H1 (cell line): ENCODE measurements at regions not wholly inside any gene's neighbourhood (a gene's known extent, or its start where the extent isn't known, plus 50 kb on each side); places are given as distances from the start of the nearest gene placed in this dataset.

Experiments used
- CTCF ChIA-PET: fragments of 300-600 bp; sonication (Branson Sonifier 250); formaldehyde crosslinking; loops from one replicate; lab custom pipeline; 2021; ENCODE audit not compliant: partially characterized antibody; lab: Charles Lee
- POLR2A ChIA-PET: fragments of 300-600 bp; sonication (Branson Sonifier 250); formaldehyde crosslinking; loops from one replicate; lab custom pipeline; 2021; ENCODE audit warnings: inconsistent platforms; ENCODE audit not compliant: partially characterized antibody; lab: Charles Lee
- DNase-seq, 2 experiments: peaks; one replicate each; pipeline versions ENCODE4 v3.0.0 to v3.0.0-alpha.2; 2010 to 2022; ENCODE audit warnings: low spot score in 2 of 2, low read depth in 1 of 2, mixed read lengths in 1 of 2
- FAIRE-seq: peaks from 2 replicates; lab custom pipeline; 2011; peaks lifted over from hg19 to GRCh38; lab: Jason Lieb, UNC
- H2AFZ ChIP-seq: 2 replicates; pipeline ENCODE4 v1.8.1; 2012; ENCODE audit warnings: low read length, inconsistent platforms
- H2AK5ac ChIP-seq: 2 replicates; pipeline ENCODE4 v1.6.1; 2013; ENCODE audit warnings: low read depth, low read length
- H2BK120ac ChIP-seq: replicated peaks from 2 replicates; pipeline ENCODE3; 2013; ENCODE audit warnings: low read depth, low read length, inconsistent platforms
- H2BK12ac ChIP-seq: 2 replicates; pipeline ENCODE4 v1.6.1; 2013; ENCODE audit warnings: low read depth, low read length
- H2BK15ac ChIP-seq: 2 replicates; pipeline ENCODE4 v1.6.1; 2013; ENCODE audit warnings: low read length
- H2BK20ac ChIP-seq: 2 replicates; pipeline ENCODE4 v1.6.1; 2013; ENCODE audit warnings: low read length
- H2BK5ac ChIP-seq: 2 replicates; pipeline ENCODE4 v1.6.1; 2013; ENCODE audit warnings: low read depth, low read length
- H3K14ac ChIP-seq: 2 replicates; pipeline ENCODE4 v1.6.1; 2013; ENCODE audit warnings: inconsistent platforms; ENCODE audit not compliant: insufficient read length
- H3K18ac ChIP-seq: 2 replicates; pipeline ENCODE4 v1.6.1; 2013; ENCODE audit warnings: low read length; ENCODE audit errors: extremely low read depth
- H3K23ac ChIP-seq: 2 replicates; pipeline ENCODE4 v1.6.1; 2013; ENCODE audit warnings: inconsistent platforms; ENCODE audit not compliant: insufficient read length
- H3K23me2 ChIP-seq: 2 replicates; pipeline ENCODE4 v1.6.1; 2013; ENCODE audit warnings: low read depth, low read length
- H3K27ac ChIP-seq: 2 replicates; pipeline ENCODE4 v1.6.1; 2011; ENCODE audit warnings: low read depth, low read length, inconsistent platforms
- H3K27me3 ChIP-seq, 4 experiments: replicated peaks in 1 of 4; 1 replicate in 1 of 4; 2 replicates in 3 of 4; pipeline versions ENCODE4 v1.6.1 to v1.8.1; 2011 to 2013; ENCODE audit warnings: low read length in 3 of 4, mild to moderate bottlenecking in 3 of 4, inconsistent platforms in 2 of 4, mixed read lengths in 2 of 4, moderate library complexity in 1 of 4; ENCODE audit not compliant: control insufficient read depth in 3 of 4, insufficient read depth in 3 of 4; ENCODE audit errors: extremely low read depth in 1 of 4
- H3K36me3 ChIP-seq, 4 experiments: 2 replicates each; pipeline versions ENCODE4 v1.6.1 to v1.8.1; 2011 to 2013; ENCODE audit warnings: mild to moderate bottlenecking in 4 of 4, low read length in 3 of 4, moderate library complexity in 2 of 4, control low read depth in 1 of 4, inconsistent platforms in 1 of 4; ENCODE audit not compliant: insufficient read depth in 4 of 4, control insufficient read depth in 2 of 4
- H3K4ac ChIP-seq: replicated peaks from 2 replicates; pipeline ENCODE3; 2013; ENCODE audit warnings: low read length, low read depth, mixed read lengths, inconsistent platforms; ENCODE audit not compliant: insufficient read length
- H3K4me1 ChIP-seq, 4 experiments: replicated peaks in 1 of 4; 1 replicate in 1 of 4; 2 replicates in 3 of 4; pipeline versions ENCODE4 v1.6.1 to v1.8.1; 2011 to 2013; ENCODE audit warnings: low read length in 3 of 4, inconsistent platforms in 2 of 4, mixed read lengths in 1 of 4; ENCODE audit not compliant: insufficient read depth in 4 of 4, control insufficient read depth in 3 of 4
- H3K4me2 ChIP-seq, 2 experiments: 2 replicates each; pipeline versions ENCODE4 v1.6.1 to v1.8.1; 2011 to 2013; ENCODE audit warnings: low read depth in 2 of 2, low read length in 2 of 2, control low read depth in 1 of 2, inconsistent platforms in 1 of 2, mild to moderate bottlenecking in 1 of 2; ENCODE audit not compliant: insufficient read depth in 1 of 2
- H3K4me3 ChIP-seq, 4 experiments: fragments of 200-600, 300-600 bp in 1 of 4; sonication (generic), shearing (Covaris generic), sonication (Bioruptor Twin) in 1 of 4; 2 replicates each; pipeline versions ENCODE4 v1.5.1 to v1.8.1; 2011 to 2016; ENCODE audit warnings: low read length in 4 of 4, low read depth in 3 of 4, control low read depth in 2 of 4, inconsistent platforms in 2 of 4, mild to moderate bottlenecking in 2 of 4, mixed read lengths in 1 of 4, moderate library complexity in 1 of 4; ENCODE audit not compliant: insufficient read depth in 2 of 4; ENCODE audit errors: extremely low read depth in 1 of 4
- H3K56ac ChIP-seq: replicated peaks from 2 replicates; pipeline ENCODE3; 2013; ENCODE audit warnings: low read depth, mild to moderate bottlenecking, mixed read lengths, low read length, inconsistent platforms; ENCODE audit not compliant: insufficient read length
- H3K79me1 ChIP-seq: 2 replicates; pipeline ENCODE4 v1.6.1; 2013; ENCODE audit warnings: low read depth, low read length, control low read depth
- H3K79me2 ChIP-seq, 2 experiments: 2 replicates each; pipeline versions ENCODE4 v1.6.1 to v1.8.1; 2012 to 2013; ENCODE audit warnings: low read length in 2 of 2, mild to moderate bottlenecking in 2 of 2, inconsistent platforms in 1 of 2; ENCODE audit not compliant: insufficient read depth in 2 of 2, control insufficient read depth in 1 of 2
- H3K9ac ChIP-seq, 4 experiments: replicated peaks in 1 of 4; 1 replicate in 1 of 4; 2 replicates in 3 of 4; pipeline versions ENCODE4 v1.6.1 to v1.8.1; 2011 to 2013; ENCODE audit warnings: low read depth in 3 of 4, low read length in 3 of 4, control low read depth in 2 of 4, mild to moderate bottlenecking in 2 of 4, moderate library complexity in 2 of 4, inconsistent platforms in 1 of 4; ENCODE audit errors: extremely low read depth in 1 of 4
- H3K9me3 ChIP-seq, 2 experiments: 2 replicates each; pipeline versions ENCODE4 v1.6.1 to v1.8.1; 2012 to 2013; ENCODE audit warnings: mild to moderate bottlenecking in 2 of 2, moderate library complexity in 2 of 2, control low read depth in 1 of 2, inconsistent platforms in 1 of 2, low read depth in 1 of 2, low read length in 1 of 2, mixed read lengths in 1 of 2; ENCODE audit not compliant: insufficient read depth in 2 of 2
- H4K20me1 ChIP-seq, 2 experiments: replicated peaks in 1 of 2; 2 replicates each; pipeline versions ENCODE3 to v1.8.1; 2011 to 2013; ENCODE audit warnings: inconsistent platforms in 2 of 2, low read length in 2 of 2, mild to moderate bottlenecking in 1 of 2; ENCODE audit not compliant: insufficient read depth in 2 of 2, control insufficient read depth in 1 of 2
- H4K5ac ChIP-seq: 2 replicates; pipeline ENCODE4 v1.6.1; 2013; ENCODE audit warnings: low read length, low read depth, mixed read lengths, inconsistent platforms; ENCODE audit not compliant: insufficient read length
- H4K8ac ChIP-seq: 2 replicates; pipeline ENCODE4 v1.8.0; 2013; ENCODE audit warnings: mild to moderate bottlenecking, moderate library complexity, low read length, inconsistent platforms; ENCODE audit not compliant: insufficient read depth; ENCODE audit errors: extremely low read depth
- H4K91ac ChIP-seq: replicated peaks from 2 replicates; pipeline ENCODE3; 2013; ENCODE audit warnings: low read length, mixed read lengths, inconsistent platforms; ENCODE audit not compliant: insufficient read length
- BACH1 ChIP-seq: IDR thresholded peaks from 2 replicates; pipeline ENCODE4 v1.6.1; 2012; ENCODE audit warnings: low read length, improper control_type of control experiment
- BCL11A ChIP-seq, 2 experiments: IDR thresholded peaks; one replicate each; pipeline ENCODE4 v1.6.1; 2011; ENCODE audit warnings: low read depth in 2 of 2, low read length in 2 of 2, mild to moderate bottlenecking in 2 of 2
- CBX5 ChIP-seq: fragments of 300-800, 300-1000 bp; sonication (generic); IDR thresholded peaks from 2 replicates; pipeline ENCODE4 v1.7.1; 2016; ENCODE audit warnings: antibody characterized with exemption, low read length, low read depth
- CHD2 ChIP-seq: IDR thresholded peaks from 2 replicates; pipeline ENCODE4 v1.6.1; 2012; ENCODE audit warnings: low read length, improper control_type of control experiment
- CREB1 ChIP-seq: IDR thresholded peaks from 2 replicates; pipeline ENCODE4 v1.6.1; 2012; ENCODE audit warnings: inconsistent platforms
- MAFK ChIP-seq: IDR thresholded peaks from 2 replicates; pipeline ENCODE4 v1.6.1; 2012; ENCODE audit warnings: low read depth, mild to moderate bottlenecking, improper control_type of control experiment, low read length
- NANOG ChIP-seq: IDR thresholded peaks from 2 replicates; pipeline ENCODE4 v1.6.1; 2011; ENCODE audit warnings: low read length, low read depth, mild to moderate bottlenecking, inconsistent platforms; ENCODE audit not compliant: insufficient read depth, poor library complexity, severe bottlenecking
- NRF1 ChIP-seq: IDR thresholded peaks from 2 replicates; pipeline ENCODE4 v1.6.1; 2011; ENCODE audit warnings: mild to moderate bottlenecking, low read depth, low read length, improper control_type of control experiment
- PHF8 ChIP-seq: fragments of 200-600 bp; sonication (generic); conservative IDR thresholded peaks from 2 replicates; pipeline ENCODE4 v1.7.1; 2012; ENCODE audit warnings: low read depth, mild to moderate bottlenecking, inconsistent platforms, low read length, moderate library complexity
- RXRA ChIP-seq: IDR thresholded peaks from 2 replicates; pipeline ENCODE4 v1.6.1; 2011; ENCODE audit warnings: low read depth, mild to moderate bottlenecking, low read length, moderate library complexity; ENCODE audit not compliant: insufficient read depth
- SP2 ChIP-seq: IDR thresholded peaks from 2 replicates; pipeline ENCODE4 v1.6.1; 2012; ENCODE audit warnings: mild to moderate bottlenecking, low read length, inconsistent platforms
- SP4 ChIP-seq: IDR thresholded peaks from 2 replicates; pipeline ENCODE4 v1.6.1; 2012; ENCODE audit warnings: low read length, inconsistent platforms
- SUZ12 ChIP-seq: fragments of 200-600 bp; sonication (generic); IDR thresholded peaks from 2 replicates; pipeline ENCODE4 v1.6.1; 2012; ENCODE audit warnings: mild to moderate bottlenecking, inconsistent platforms, low read length, moderate library complexity, mixed read lengths
- ZNF274 ChIP-seq: IDR thresholded peaks from 2 replicates; pipeline ENCODE4 v1.7.0; 2012; ENCODE audit warnings: low read length, borderline replicate concordance; ENCODE audit errors: extremely low read depth
- WGBS, 2 experiments: shearing (Covaris generic) in 1 of 2; methylation state at CpG; one replicate each; pipeline versions ENCODE4 v1.1.6 to v1.1.7; 2013 to 2015; ENCODE audit warnings: low lambda C conversion rate in 2 of 2, mixed read lengths in 2 of 2, inconsistent platforms in 1 of 2, low coverage in 1 of 2, missing lambda C conversion rate in 1 of 2; ENCODE audit not compliant: insufficient replicate concordance in 2 of 2, insufficient coverage in 1 of 2, insufficient read length in 1 of 2; ENCODE audit errors: extremely low coverage in 1 of 2, missing lambda C conversion rate in 1 of 2; 5-methylcytosine and 5-hydroxymethylcytosine counted together
- TF ChIP-seq, protein P1 (sequence below): IDR thresholded peaks from 2 replicates; pipeline ENCODE4 v1.6.1; 2011; ENCODE audit warnings: low read depth, mild to moderate bottlenecking, low read length; ENCODE audit not compliant: insufficient read depth

DNA sequence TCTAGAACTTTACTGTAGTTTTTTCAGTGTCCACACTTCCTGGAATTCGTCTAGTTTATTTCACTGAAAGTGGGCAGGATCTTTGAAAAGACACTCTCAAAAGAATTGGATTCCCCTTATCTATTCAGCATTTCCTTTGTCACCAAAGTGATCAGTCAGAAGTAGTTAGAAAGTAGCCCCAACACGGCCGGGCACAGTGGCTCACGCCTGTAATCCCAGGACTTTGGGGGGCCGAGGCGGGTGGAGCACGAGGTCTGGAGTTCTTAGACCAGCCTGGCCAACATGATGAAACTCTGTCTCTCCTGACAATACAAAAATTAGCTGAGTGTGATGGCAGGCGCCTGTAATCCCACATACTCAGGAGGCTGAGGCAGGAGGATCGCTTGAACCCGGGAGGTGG is 69.0 kb upstream of the KMT2C start:
- Histone ChIP-seq H2BK120ac (no peak overlapping the region), H3K27me3 (no peaks in the 10 kb centered on the region), H3K4me2 (no peak overlapping the region), H2AFZ (peak overlapping the region; percentile 48; the same call in 1 of the 2 replicates), H3K14ac (no peak overlapping the region), H3K79me2 (no peaks in the 10 kb centered on the region), H3K23ac (no peak overlapping the region), H4K5ac (no peak overlapping the region), H3K4ac (no peak overlapping the region), H4K20me1 (no peaks in the 10 kb centered on the region), H2BK20ac (no peak overlapping the region), H3K79me1 (no peaks in the 10 kb centered on the region), H3K18ac (no peak overlapping the region), H2AK5ac (no peak overlapping the region), H3K56ac (no peak overlapping the region), H3K9me3 (no peaks in the 10 kb centered on the region), H3K4me1 (peaks cover 0 to 5% (median 0%) of the 10 kb centered on the region in 4 experiments; a peak in 2 of 7 replicates), H2BK5ac (no peak overlapping the region), H3K27ac (no peak overlapping the region), H4K8ac (no peak overlapping the region), H3K9ac (no peak overlapping the region), H2BK12ac (no peak overlapping the region), H2BK15ac (no peak overlapping the region), H4K91ac (no peak overlapping the region), H3K36me3 (no peaks in the 10 kb centered on the region), H3K23me2 (no peaks in the 10 kb centered on the region), H3K4me3 (no peak overlapping the region)
- ChIA-PET CTCF (interaction anchor here (0.7 to 0.8 kb wide), 2 partner anchors 9 to 33 kb away, joined by 3 to 4 read pairs; no protein-coding TSS in a partner anchor), POLR2A (no interaction called here)
- no peak for FAIRE-seq
- 88% methylated on average over 10 of the region's 10 CpGs; no CpG with 5 or more reads in 1 of the 2 experiments for WGBS, 2 experiments
- no peak for DNase-seq
- TF ChIP-seq RXRA (no peak), BCL11A (IDR thresholded peaks at IDR 0.05; ENCODE audit: low read depth in 2 of 2, low read length in 2 of 2) (no peak), MAFK (no peak), CHD2 (no peak), SP4 (no peak), NANOG (no peak), PHF8 (no peak), ZNF274 (no peak), CREB1 (no peak), SUZ12 (no peak), SP2 (no peak), BACH1 (no peak), CBX5 (no peak), NRF1 (no peak)
- TF ChIP-seq, protein P1, sequence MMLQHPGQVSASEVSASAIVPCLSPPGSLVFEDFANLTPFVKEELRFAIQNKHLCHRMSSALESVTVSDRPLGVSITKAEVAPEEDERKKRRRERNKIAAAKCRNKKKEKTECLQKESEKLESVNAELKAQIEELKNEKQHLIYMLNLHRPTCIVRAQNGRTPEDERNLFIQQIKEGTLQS = no peak
